Karpas-422 (cell line): ENCODE measurements at regions not wholly inside any gene's neighbourhood (a gene's known extent, or its start where the extent isn't known, plus 50 kb on each side); places are given as distances from the start of the nearest gene placed in this dataset.

Source experiments
- DNase-seq: peaks from one replicate; pipeline ENCODE4 v3.0.0-alpha.2; 2015
- H2AFZ ChIP-seq: fragments of 200-600 bp; sonication (generic); 2 replicates; pipeline ENCODE4 v1.6.1; 2014; ENCODE audit warnings: antibody characterized with exemption, low read length, mixed read lengths
- H3K27ac ChIP-seq: fragments of 200-600 bp; sonication (generic); 2 replicates; pipeline ENCODE4 v1.5.1; 2014; ENCODE audit warnings: mild to moderate bottlenecking, low read length, moderate library complexity
- H3K27me3 ChIP-seq: fragments of 200-600 bp; sonication (generic); 2 replicates; pipeline ENCODE4 v1.6.1; 2014; ENCODE audit warnings: low read length, mixed read lengths
- H3K36me3 ChIP-seq: fragments of 200-600 bp; sonication (generic); 2 replicates; pipeline ENCODE4 v1.6.1; 2014; ENCODE audit warnings: low read length, mixed read lengths; ENCODE audit not compliant: insufficient read depth
- H3K4me1 ChIP-seq: fragments of 200-600 bp; sonication (generic); 2 replicates; pipeline ENCODE4 v1.6.1; 2014; ENCODE audit warnings: mild to moderate bottlenecking, low read length, mixed read lengths
- H3K4me2 ChIP-seq: fragments of 200-600 bp; sonication (generic); 2 replicates; pipeline ENCODE4 v1.6.1; 2014; ENCODE audit warnings: low read length, low read depth, mild to moderate bottlenecking; ENCODE audit not compliant: poor library complexity, severe bottlenecking
- H3K4me3 ChIP-seq: fragments of 200-600 bp; sonication (generic); 2 replicates; pipeline ENCODE4 v1.5.1; 2014; ENCODE audit warnings: mild to moderate bottlenecking, antibody characterized with exemption, low read length, mixed read lengths
- H3K79me2 ChIP-seq: fragments of 200-600 bp; sonication (generic); 2 replicates; pipeline ENCODE4 v1.6.1; 2014; ENCODE audit warnings: mild to moderate bottlenecking, low read length, mixed read lengths
- H3K9ac ChIP-seq: fragments of 200-600 bp; sonication (generic); 2 replicates; pipeline ENCODE4 v1.6.0; 2014; ENCODE audit warnings: low read length
- H3K9me2 ChIP-seq: fragments of 200-600 bp; sonication (generic), shearing (Covaris generic); replicated peaks from 2 replicates; pipeline ENCODE4 v1.6.0; 2014; ENCODE audit warnings: mild to moderate bottlenecking, low read length, moderate library complexity; ENCODE audit not compliant: insufficient read depth
- H3K9me3 ChIP-seq: fragments of 300-700, 200-600 bp; sonication (generic); 2 replicates; pipeline ENCODE4 v1.6.1; 2014; ENCODE audit warnings: low read length, mixed read lengths
- H4K20me1 ChIP-seq: fragments of 200-600 bp; sonication (generic); 2 replicates; pipeline ENCODE4 v1.6.1; 2014; ENCODE audit warnings: mild to moderate bottlenecking, antibody characterized with exemption, low read length, low read depth; ENCODE audit not compliant: insufficient read depth

- H3K9me2 ChIP-seq = no peaks in the 10 kb centered on the region
- no peak overlapping the region for H3K4me3 ChIP-seq
- H3K4me1 ChIP-seq = no peaks in the 10 kb centered on the region
- no peak overlapping the region for H3K27ac ChIP-seq
- no peak overlapping the region for H3K9ac ChIP-seq
- H2AFZ ChIP-seq = no peak overlapping the region
- H4K20me1 ChIP-seq = no peaks in the 10 kb centered on the region
- H3K4me2 ChIP-seq = no peak overlapping the region
- no peaks in the 10 kb centered on the region for H3K27me3 ChIP-seq
- no peak for DNase-seq
- no peaks in the 10 kb centered on the region for H3K9me3 ChIP-seq
- no peaks in the 10 kb centered on the region for H3K36me3 ChIP-seq
- no peaks in the 10 kb centered on the region for H3K79me2 ChIP-seq
These were observed 345.9 kb upstream of the RPS23 start for GRCh38 chr5:82624062-82624461.

GRCh38 chr5:82622711-82623514 lies 344.8 kb upstream of the RPS23 start:
- Histone ChIP-seq H4K20me1 (no peaks in the 10 kb centered on the region), H3K9me3 (no peaks in the 10 kb centered on the region), H3K27ac (no peak overlapping the region), H3K36me3 (no peaks in the 10 kb centered on the region), H3K9ac (no peak overlapping the region), H3K4me2 (no peak overlapping the region), H3K79me2 (no peaks in the 10 kb centered on the region), H3K27me3 (no peaks in the 10 kb centered on the region), H2AFZ (no peak overlapping the region), H3K4me1 (no peaks in the 10 kb centered on the region), H3K4me3 (no peak overlapping the region), H3K9me2 (no peaks in the 10 kb centered on the region)
- no peak for DNase-seq

- Histone ChIP-seq H3K9me2 (no peaks in the 10 kb centered on the region), H3K9me3 (no peaks in the 10 kb centered on the region), H4K20me1 (no peaks in the 10 kb centered on the region), H3K4me3 (no peak overlapping the region), H3K9ac (no peak overlapping the region), H3K79me2 (no peaks in the 10 kb centered on the region), H3K27me3 (no peaks in the 10 kb centered on the region), H3K4me1 (no peaks in the 10 kb centered on the region), H3K4me2 (no peak overlapping the region), H2AFZ (no peak overlapping the region), H3K36me3 (no peaks in the 10 kb centered on the region), H3K27ac (no peak overlapping the region)
- no peak for DNase-seq
These were observed 344.1 kb upstream of the RPS23 start for GRCh38 chr5:82622205-82622604.

- H3K9me3 ChIP-seq = no peaks in the 10 kb centered on the region
- no peak overlapping the region for H3K9ac ChIP-seq
- H4K20me1 ChIP-seq = no peaks in the 10 kb centered on the region
- no peaks in the 10 kb centered on the region for H3K27me3 ChIP-seq
- H3K79me2 ChIP-seq = no peaks in the 10 kb centered on the region
- H3K4me2 ChIP-seq = no peak overlapping the region
- no peak overlapping the region for H3K27ac ChIP-seq
- no peaks in the 10 kb centered on the region for H3K36me3 ChIP-seq
- H3K4me1 ChIP-seq = no peaks in the 10 kb centered on the region
- H3K9me2 ChIP-seq = no peaks in the 10 kb centered on the region
- no peak for DNase-seq
- H3K4me3 ChIP-seq = no peak overlapping the region
- H2AFZ ChIP-seq = no peak overlapping the region
These were observed 342.9 kb upstream of the RPS23 start for GRCh38 chr5:82620957-82621600.

GRCh38 chr5:82619097-82619496 lies 340.9 kb upstream of the RPS23 start:
- no peak for DNase-seq
- Histone ChIP-seq H2AFZ (no peak overlapping the region), H3K4me3 (no peak overlapping the region), H4K20me1 (no peaks in the 10 kb centered on the region), H3K9me3 (no peaks in the 10 kb centered on the region), H3K4me1 (no peaks in the 10 kb centered on the region), H3K36me3 (no peaks in the 10 kb centered on the region), H3K9ac (no peak overlapping the region), H3K9me2 (no peaks in the 10 kb centered on the region), H3K27me3 (no peaks in the 10 kb centered on the region), H3K79me2 (no peaks in the 10 kb centered on the region), H3K27ac (no peak overlapping the region), H3K4me2 (no peak overlapping the region)

- no peak overlapping the region for H3K4me3 ChIP-seq
- H2AFZ ChIP-seq = no peak overlapping the region
- no peaks in the 10 kb centered on the region for H3K9me3 ChIP-seq
These were observed 336.6 kb upstream of the RPS23 start for GRCh38 chr5:82614706-82615105.

GRCh38 chr5:82613891-82614290 lies 335.7 kb upstream of the RPS23 start:
- H3K27me3 ChIP-seq = no peaks in the 10 kb centered on the region

More at GRCh38 chr5:82614706-82615105, 336.6 kb upstream of the RPS23 start:
- Histone ChIP-seq H4K20me1 (no peaks in the 10 kb centered on the region), H3K79me2 (no peaks in the 10 kb centered on the region), H3K9me2 (no peaks in the 10 kb centered on the region), H3K27me3 (no peaks in the 10 kb centered on the region), H3K4me2 (no peak overlapping the region), H3K9ac (no peak overlapping the region), H3K4me1 (no peaks in the 10 kb centered on the region), H3K36me3 (no peaks in the 10 kb centered on the region), H3K27ac (no peak overlapping the region)
- DNase-seq = no peak

GRCh38 chr5:82610686-82611085 lies 332.5 kb upstream of the RPS23 start:
- Histone ChIP-seq H3K9me3 (no peaks in the 10 kb centered on the region), H4K20me1 (no peaks in the 10 kb centered on the region), H3K4me2 (no peak overlapping the region), H3K79me2 (no peaks in the 10 kb centered on the region), H3K9ac (no peak overlapping the region), H3K4me1 (peaks cover under 1% of the 10 kb centered on the region), H2AFZ (no peak overlapping the region), H3K27ac (no peak overlapping the region), H3K27me3 (no peaks in the 10 kb centered on the region), H3K9me2 (no peaks in the 10 kb centered on the region), H3K4me3 (no peak overlapping the region), H3K36me3 (no peaks in the 10 kb centered on the region)
- DNase-seq = no peak

More at GRCh38 chr5:82613891-82614290, 335.7 kb upstream of the RPS23 start:
- no peaks in the 10 kb centered on the region for H4K20me1 ChIP-seq
- H3K9me3 ChIP-seq = no peaks in the 10 kb centered on the region
- no peak overlapping the region for H3K27ac ChIP-seq
- no peak overlapping the region for H3K4me3 ChIP-seq
- no peak overlapping the region for H3K9ac ChIP-seq
- H3K4me2 ChIP-seq = no peak overlapping the region
- no peaks in the 10 kb centered on the region for H3K9me2 ChIP-seq
- H3K4me1 ChIP-seq = no peaks in the 10 kb centered on the region
- no peak overlapping the region for H2AFZ ChIP-seq
- H3K36me3 ChIP-seq = no peaks in the 10 kb centered on the region
- no peak for DNase-seq
- no peaks in the 10 kb centered on the region for H3K79me2 ChIP-seq
